GM12872 (cell line): ENCODE measurements at regions not wholly inside any gene's neighbourhood (a gene's known extent, or its start where the extent isn't known, plus 50 kb on each side); places are given as distances from the start of the nearest gene placed in this dataset.

Experiments
- TF ChIP-seq, protein P1 (sequence below): IDR thresholded peaks from 3 replicates; pipeline ENCODE4 v1.5.1; 2011; ENCODE audit warnings: low read depth, mild to moderate bottlenecking, low read length, moderate library complexity; ENCODE audit not compliant: insufficient read depth

DNA sequence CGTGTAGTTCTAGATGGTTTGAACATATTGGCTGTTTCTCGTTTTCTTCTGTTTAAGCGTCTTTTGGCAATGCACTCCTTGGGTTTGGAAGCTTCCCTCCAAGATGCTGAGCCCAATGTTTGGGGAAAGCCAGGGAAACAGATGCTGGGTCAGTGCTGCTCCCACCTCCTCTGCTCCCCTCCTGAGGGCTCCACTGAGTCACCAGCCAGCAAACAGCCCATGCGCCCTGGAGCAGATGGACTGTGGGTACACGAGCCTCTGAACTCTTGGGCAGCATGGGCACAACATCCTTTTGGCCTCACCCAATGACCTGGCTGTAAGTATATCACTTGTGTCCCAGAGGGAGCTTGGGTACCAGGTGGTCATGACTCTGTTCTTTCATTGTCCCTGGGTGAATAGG lies 207.6 kb downstream of the BUB3 start:
- TF ChIP-seq, protein P1, sequence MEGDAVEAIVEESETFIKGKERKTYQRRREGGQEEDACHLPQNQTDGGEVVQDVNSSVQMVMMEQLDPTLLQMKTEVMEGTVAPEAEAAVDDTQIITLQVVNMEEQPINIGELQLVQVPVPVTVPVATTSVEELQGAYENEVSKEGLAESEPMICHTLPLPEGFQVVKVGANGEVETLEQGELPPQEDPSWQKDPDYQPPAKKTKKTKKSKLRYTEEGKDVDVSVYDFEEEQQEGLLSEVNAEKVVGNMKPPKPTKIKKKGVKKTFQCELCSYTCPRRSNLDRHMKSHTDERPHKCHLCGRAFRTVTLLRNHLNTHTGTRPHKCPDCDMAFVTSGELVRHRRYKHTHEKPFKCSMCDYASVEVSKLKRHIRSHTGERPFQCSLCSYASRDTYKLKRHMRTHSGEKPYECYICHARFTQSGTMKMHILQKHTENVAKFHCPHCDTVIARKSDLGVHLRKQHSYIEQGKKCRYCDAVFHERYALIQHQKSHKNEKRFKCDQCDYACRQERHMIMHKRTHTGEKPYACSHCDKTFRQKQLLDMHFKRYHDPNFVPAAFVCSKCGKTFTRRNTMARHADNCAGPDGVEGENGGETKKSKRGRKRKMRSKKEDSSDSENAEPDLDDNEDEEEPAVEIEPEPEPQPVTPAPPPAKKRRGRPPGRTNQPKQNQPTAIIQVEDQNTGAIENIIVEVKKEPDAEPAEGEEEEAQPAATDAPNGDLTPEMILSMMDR: no peak

DNA sequence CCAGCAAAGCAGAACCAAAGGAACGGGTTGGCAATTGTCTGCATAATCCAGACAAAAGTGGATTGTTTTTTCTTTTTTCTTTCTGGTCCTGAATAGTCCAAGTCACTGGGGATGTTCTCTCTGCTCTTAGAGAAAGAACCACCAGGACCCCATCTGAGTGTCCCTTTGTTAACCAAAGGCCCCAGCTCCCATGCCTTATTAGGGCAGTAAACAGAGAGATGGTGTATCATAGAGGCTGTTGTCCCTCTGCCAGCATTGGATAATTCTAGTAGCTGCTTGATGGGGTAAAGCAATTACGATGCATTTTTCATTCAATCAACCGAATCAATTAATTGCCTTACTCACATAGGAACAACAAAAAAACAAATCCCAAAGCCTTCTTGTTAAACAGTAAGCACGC lies 213.0 kb downstream of the BUB3 start:
- TF ChIP-seq, protein P1: no peak

DNA sequence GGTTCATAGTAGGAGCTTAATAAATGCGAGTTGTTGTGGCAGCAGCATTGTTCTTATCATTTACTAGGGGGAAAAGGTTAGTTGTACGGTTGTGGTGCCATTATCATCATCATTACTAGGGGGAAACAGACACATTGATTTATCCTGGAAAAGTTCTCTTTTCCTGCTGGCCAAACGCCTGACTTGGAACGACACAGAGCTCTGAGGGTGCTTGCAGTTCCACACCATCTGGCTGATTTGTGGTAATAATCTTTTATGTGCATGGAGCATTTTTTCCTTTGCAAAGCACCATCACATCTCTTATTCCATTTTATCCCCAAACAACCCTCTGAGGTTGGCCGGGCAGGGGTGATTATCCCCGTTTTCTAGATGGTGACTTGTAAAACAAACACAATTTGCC lies 219.4 kb downstream of the BUB3 start:
- TF ChIP-seq, protein P1: no peak

DNA sequence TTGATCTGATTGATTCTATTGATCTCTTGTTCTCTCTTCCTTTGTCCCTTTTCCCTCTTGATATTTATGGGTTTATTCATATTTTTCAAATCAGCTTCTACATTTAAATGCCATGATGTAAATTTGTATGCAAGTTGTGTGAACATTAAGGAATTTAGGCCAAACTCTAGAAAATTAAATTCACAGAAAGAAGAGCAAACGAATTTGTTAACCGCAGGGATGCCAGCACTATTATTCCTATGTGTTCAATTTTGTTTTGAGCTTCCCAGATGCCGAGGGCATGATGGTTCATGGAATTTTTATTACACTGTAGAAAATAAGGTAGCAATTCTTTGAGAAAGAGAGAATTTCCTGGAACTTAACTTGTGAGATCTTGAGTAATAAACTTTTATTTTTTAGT lies 220.9 kb downstream of the BUB3 start:
- TF ChIP-seq, protein P1: no peak

DNA sequence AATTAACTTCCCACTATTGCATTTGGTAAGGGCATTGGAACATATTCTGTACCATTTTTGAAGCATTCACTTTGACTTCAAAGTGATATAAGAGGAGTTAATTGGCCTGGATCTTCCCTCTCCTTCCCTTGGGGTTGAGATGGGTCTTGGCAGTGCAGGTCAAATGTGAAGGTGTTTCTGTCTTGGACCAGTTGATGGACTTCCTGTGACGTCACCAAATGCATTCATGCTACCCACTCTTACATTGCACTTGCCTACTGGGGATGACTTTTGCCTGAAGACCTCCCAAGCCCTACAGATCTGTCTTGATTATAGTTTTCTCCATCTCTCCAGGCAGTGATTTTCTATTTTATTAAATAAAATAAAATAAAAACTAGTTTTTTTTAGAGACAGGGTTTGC lies 221.5 kb downstream of the BUB3 start:
- TF ChIP-seq, protein P1: no peak

DNA sequence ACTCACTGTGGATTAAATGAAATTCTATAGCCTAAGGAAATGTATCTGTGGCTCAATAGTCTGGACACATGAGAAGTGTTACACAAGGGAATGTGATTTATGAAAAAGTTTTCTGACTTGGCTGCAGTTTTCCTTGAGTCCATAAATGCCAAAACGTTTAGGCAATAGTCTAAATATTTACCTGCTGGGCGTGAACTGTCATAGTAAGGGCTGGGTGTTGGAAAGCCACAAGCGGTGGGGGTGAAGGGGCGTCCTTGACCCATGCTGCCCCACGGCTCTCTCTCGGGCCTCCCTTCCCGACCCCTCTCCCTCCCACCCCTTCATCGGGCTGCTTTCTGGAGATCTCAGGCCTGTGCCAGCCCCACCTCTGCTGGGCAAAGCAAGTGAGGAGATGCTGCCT lies 223.7 kb downstream of the BUB3 start:
- TF ChIP-seq, protein P1: no peak

DNA sequence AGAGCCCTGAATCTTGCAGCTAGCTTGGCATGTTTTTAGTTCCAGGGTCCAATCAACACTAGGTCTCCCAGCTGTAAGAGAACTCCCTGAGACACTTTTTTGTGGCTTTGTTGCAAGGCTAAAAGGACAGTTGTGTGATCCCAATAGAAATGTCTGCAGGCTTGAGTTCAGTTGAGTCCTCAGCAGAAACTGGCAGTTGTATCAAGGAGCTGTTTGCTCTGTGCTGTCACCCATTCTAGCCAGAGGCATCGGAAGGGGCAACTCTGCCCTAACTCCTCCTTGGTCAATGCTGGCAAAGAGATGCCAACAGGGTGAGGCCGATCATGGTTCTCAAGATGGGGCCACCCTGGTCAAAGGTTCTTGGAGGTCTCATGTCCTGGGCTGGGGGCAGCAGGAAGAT lies 224.1 kb downstream of the BUB3 start:
- TF ChIP-seq, protein P1: no peak

DNA sequence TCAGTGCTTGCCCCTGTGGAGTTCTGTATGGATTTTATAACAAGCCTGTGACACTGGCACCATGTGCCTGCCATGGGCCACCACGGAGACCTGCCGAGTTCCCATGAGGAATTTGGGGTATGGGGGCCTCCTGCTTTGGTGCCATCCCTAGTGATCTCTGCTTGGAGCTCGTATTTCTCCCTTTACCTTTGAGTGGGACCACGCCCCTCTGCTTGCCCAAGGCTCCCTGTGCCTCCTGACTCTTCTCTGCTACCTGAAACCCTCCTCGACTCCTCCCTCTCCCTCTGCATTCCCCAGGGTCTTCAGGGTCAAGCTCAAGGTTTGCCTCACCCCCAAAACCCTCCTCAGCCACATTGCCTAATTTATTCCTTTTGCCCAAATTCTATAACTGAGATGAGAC lies 225.0 kb downstream of the BUB3 start:
- TF ChIP-seq, protein P1: no peak
